BJ (cell line): ENCODE measurements at regions not wholly inside any gene's neighbourhood (a gene's known extent, or its start where the extent isn't known, plus 50 kb on each side); places are given as distances from the start of the nearest gene placed in this dataset.

Experiments used
- CTCF ChIA-PET: fragments of 350-600 bp; formaldehyde crosslinking; extraction: SDS; loops from one replicate; lab custom pipeline; 2021; ENCODE audit warnings: antibody characterized with exemption, inconsistent platforms; lab: Yijun Ruan, JAX
- POLR2A ChIA-PET: fragments of 300-600 bp; sonication (Branson Sonifier 250); formaldehyde crosslinking; extraction: SDS; loops from one replicate; lab custom pipeline; 2021; ENCODE audit warnings: antibody characterized with exemption; lab: Charles Lee
- DNase-seq: peaks from one replicate; pipeline ENCODE4 v3.0.0-alpha.2; 2011; ENCODE audit warnings: low read depth
- H3K27me3 ChIP-seq: 2 replicates; pipeline ENCODE4 v1.6.0; 2011; ENCODE audit warnings: low read length; ENCODE audit not compliant: control insufficient read depth, insufficient read depth
- H3K36me3 ChIP-seq: 2 replicates; pipeline ENCODE4 v1.5.1; 2011; ENCODE audit warnings: low read length; ENCODE audit not compliant: control insufficient read depth, insufficient read depth
- H3K4me3 ChIP-seq: 2 replicates; pipeline ENCODE4 v1.5.1; 2011; ENCODE audit warnings: low read depth, mild to moderate bottlenecking, control low read depth, low read length
- CTCF ChIP-seq: IDR thresholded peaks from 2 replicates; pipeline ENCODE4 v1.5.1; 2011; ENCODE audit warnings: low read depth, mild to moderate bottlenecking, control low read depth, inconsistent platforms, low read length, moderate library complexity; ENCODE audit not compliant: insufficient read depth

GRCh38 chr5:162429142-162429541 is 361.6 kb downstream of the GABRG2 start:
- H3K36me3 ChIP-seq: no peaks in the 10 kb centered on the region
- no peaks in the 10 kb centered on the region for H3K27me3 ChIP-seq
- POLR2A ChIA-PET: no interaction called here
- no peak for DNase-seq
- CTCF ChIA-PET: no interaction called here
- H3K4me3 ChIP-seq: no peak overlapping the region
- no peak for TF ChIP-seq CTCF

GRCh38 chr5:162434281-162434680 is 366.7 kb downstream of the GABRG2 start:
- CTCF ChIA-PET: no interaction called here
- no peak for DNase-seq
- TF ChIP-seq CTCF: no peak

GRCh38 chr5:162436055-162436454 is 368.5 kb downstream of the GABRG2 start:
- ChIA-PET CTCF (no interaction called here), POLR2A (no interaction called here)
- no peak overlapping the region for H3K4me3 ChIP-seq
- no peak for DNase-seq
- no peak for TF ChIP-seq CTCF
- no peaks in the 10 kb centered on the region for H3K27me3 ChIP-seq
- no peaks in the 10 kb centered on the region for H3K36me3 ChIP-seq

More at GRCh38 chr5:162434281-162434680, 366.7 kb downstream of the GABRG2 start:
- POLR2A ChIA-PET: no interaction called here
- Histone ChIP-seq H3K27me3 (no peaks in the 10 kb centered on the region), H3K4me3 (no peak overlapping the region), H3K36me3 (no peaks in the 10 kb centered on the region)

- DNase-seq: no peak
- Histone ChIP-seq H3K36me3 (no peaks in the 10 kb centered on the region), H3K4me3 (no peak overlapping the region), H3K27me3 (no peaks in the 10 kb centered on the region)
- TF ChIP-seq CTCF: no peak
- POLR2A ChIA-PET: no interaction called here
- CTCF ChIA-PET: no interaction called here
Measured at GRCh38 chr5:162444129-162444762, 376.7 kb downstream of the GABRG2 start.

- no peak overlapping the region for H3K4me3 ChIP-seq
- CTCF ChIA-PET: no interaction called here
- POLR2A ChIA-PET: no interaction called here
Measured at GRCh38 chr5:162456086-162456485, 388.5 kb downstream of the GABRG2 start.

More at GRCh38 chr5:162456086-162456485, 388.5 kb downstream of the GABRG2 start:
- TF ChIP-seq CTCF: no peak
- no peak for DNase-seq
- H3K36me3 ChIP-seq: no peaks in the 10 kb centered on the region
- H3K27me3 ChIP-seq: no peaks in the 10 kb centered on the region
